Sigmoid colon (tissue), 6 donors: ENCODE measurements at regions not wholly inside any gene's neighbourhood (a gene's known extent, or its start where the extent isn't known, plus 50 kb on each side); places are given as distances from the start of the nearest gene placed in this dataset.

Experiments
- DNase-seq: peaks from one replicate; pipeline ENCODE4 v3.0.0-alpha.2; 2019
- H3K27ac ChIP-seq, 4 donors: fragments of 200-600 bp; sonication (generic); one replicate each; pipeline ENCODE4 v1.5.1; 2016 to 2019; ENCODE audit warnings: mild to moderate bottlenecking in 1 of 4
- H3K27me3 ChIP-seq, 3 donors: fragments of 200-600 bp; sonication (generic); one replicate each; pipeline ENCODE4 v1.5.1; 2019; ENCODE audit warnings: mild to moderate bottlenecking in 1 of 3
- H3K36me3 ChIP-seq, 4 donors: fragments of 200-600 bp; sonication (generic); one replicate each; pipeline ENCODE4 v1.5.1; 2016 to 2019
- H3K4me1 ChIP-seq, 4 donors: fragments of 200-600 bp; sonication (generic); one replicate each; pipeline ENCODE4 v1.5.1; 2017 to 2019
- H3K4me3 ChIP-seq, 4 donors: fragments of 200-600 bp; sonication (generic); one replicate each; pipeline ENCODE4 v1.5.1; 2017 to 2019; ENCODE audit warnings: mild to moderate bottlenecking in 2 of 4, moderate library complexity in 1 of 4
- H3K9me3 ChIP-seq, 4 donors: fragments of 200-600 bp in 3 of 4; sonication (generic) in 3 of 4; one replicate each; pipeline versions ENCODE4 v1.5.1 to v1.6.1; 2013 to 2019
- CTCF ChIP-seq, 4 experiments: fragments of 450-650 bp in 3 of 4; fragments of 200-600 bp in 1 of 4; IDR thresholded peaks; one replicate each; pipeline ENCODE4 v1.5.1; 2016 to 2019; ENCODE audit warnings: antibody characterized with exemption in 4 of 4, mild to moderate bottlenecking in 3 of 4, moderate library complexity in 2 of 4
- EP300 ChIP-seq, 4 donors: sonication (generic); formaldehyde crosslinking; IDR thresholded peaks; one replicate each; pipeline ENCODE4 v1.6.1; 2017; ENCODE audit warnings: antibody characterized with exemption in 4 of 4
- POLR2A ChIP-seq, 2 donors: fragments of 450-650 bp; IDR thresholded peaks; one replicate each; pipeline ENCODE4 v1.6.1; 2016; ENCODE audit warnings: antibody characterized with exemption in 2 of 2, mild to moderate bottlenecking in 2 of 2, moderate library complexity in 2 of 2
- POLR2AphosphoS5 ChIP-seq, 4 donors: sonication (generic); formaldehyde crosslinking; IDR thresholded peaks; one replicate each; pipeline ENCODE4 v1.6.1; 2017; ENCODE audit warnings: antibody characterized with exemption in 4 of 4
- WGBS, 2 donors: extraction: QIAGEN DNeasy Blood & Tissue Kit; methylation state at CpG; one replicate each; pipeline ENCODE4 v1.1.7; 2013; 5-methylcytosine and 5-hydroxymethylcytosine counted together
- intact Hi-C: fragments of 100-400 bp; cut with DNase I; formaldehyde crosslinking; loops from one replicate; pipeline ENCODE4 v1.15.1; 2023
- donor health status: healthy with polysubstance abuse.
- donor health status: healthy.

- intact Hi-C loops: no loop called here
- no peak overlapping the region for H3K4me3 ChIP-seq
- TF ChIP-seq POLR2AphosphoS5 (IDR thresholded peaks at IDR 0.05) (no peak), CTCF (IDR thresholded peaks at IDR 0.05) (no peak), EP300 (IDR thresholded peaks at IDR 0.05) (no peak), POLR2A (IDR thresholded peaks at IDR 0.05) (no peak)
- H3K36me3 ChIP-seq: no peaks in the 10 kb centered on the region
- no peaks in the 10 kb centered on the region for H3K27me3 ChIP-seq
- no peaks in the 10 kb centered on the region for H3K9me3 ChIP-seq
- WGBS, 2 donors: 75 to 85% methylated on average over 4 of the region's 4 CpGs
- H3K27ac ChIP-seq: peak overlapping the region; percentile 80 to 86 (median 83)
- DNase-seq: no peak
- H3K4me1 ChIP-seq: peaks cover 0 to 41% (median 39%) of the 10 kb centered on the region in 4 donors
Observed at GRCh38 chr4:26049447-26049846, 135.4 kb downstream of the SMIM20 start.

- no peak overlapping the region for H3K4me3 ChIP-seq
- peak; percentile 77 for DNase-seq
- peaks cover 0 to 41% (median 39%) of the 10 kb centered on the region in 4 donors for H3K4me1 ChIP-seq
- H3K27me3 ChIP-seq: no peaks in the 10 kb centered on the region
- peak overlapping the region; percentile 80 to 86 (median 83) for H3K27ac ChIP-seq
- H3K36me3 ChIP-seq: no peaks in the 10 kb centered on the region
- no peaks in the 10 kb centered on the region for H3K9me3 ChIP-seq
- 61 to 74% methylated on average over 8 of the region's 8 CpGs for WGBS, 2 donors
- intact Hi-C loops: loop anchor here (5.0 kb wide), 1 partner anchor 92 kb away; no protein-coding TSS in a partner anchor
- TF ChIP-seq POLR2AphosphoS5 (IDR thresholded peaks at IDR 0.05) (no peak), EP300 (IDR thresholded peaks at IDR 0.05) (no peak), POLR2A (IDR thresholded peaks at IDR 0.05) (no peak), CTCF (IDR thresholded peaks at IDR 0.05) (no peak)
Observed at GRCh38 chr4:26050212-26050643, 136.2 kb downstream of the SMIM20 start.

- H3K36me3 ChIP-seq: no peaks in the 10 kb centered on the region
- no peak for DNase-seq
- TF ChIP-seq CTCF (IDR thresholded peaks at IDR 0.05): no peak
- no peak for TF ChIP-seq EP300 (IDR thresholded peaks at IDR 0.05)
- TF ChIP-seq POLR2A (IDR thresholded peaks at IDR 0.05): no peak
- no peak for TF ChIP-seq POLR2AphosphoS5 (IDR thresholded peaks at IDR 0.05)
- H3K4me1 ChIP-seq: peaks cover 0 to 41% (median 39%) of the 10 kb centered on the region in 4 donors
- no peak overlapping the region for H3K4me3 ChIP-seq
- H3K27me3 ChIP-seq: no peaks in the 10 kb centered on the region
- peak overlapping the region in 3 of 4 donors; percentile 80 to 86 (median 82) for H3K27ac ChIP-seq
- no peaks in the 10 kb centered on the region for H3K9me3 ChIP-seq
- WGBS, 2 donors: 67 to 76% methylated on average over 5 of the region's 5 CpGs
- intact Hi-C loops: loop anchor here (5.0 kb wide), 1 partner anchor 92 kb away; no protein-coding TSS in a partner anchor
Observed at GRCh38 chr4:26050671-26051070, 136.7 kb downstream of the SMIM20 start.

GRCh38 chr4:26051240-26051639, 137.2 kb downstream of the SMIM20 start:
- Histone ChIP-seq H3K4me1 (peaks cover 0 to 41% (median 39%) of the 10 kb centered on the region in 4 donors), H3K36me3 (no peaks in the 10 kb centered on the region), H3K9me3 (no peaks in the 10 kb centered on the region), H3K27me3 (no peaks in the 10 kb centered on the region), H3K27ac (peak overlapping the region in 3 of 4 donors; percentile 80 to 86 (median 82)), H3K4me3 (no peak overlapping the region)
- peak in 2 of 4 donors; percentile 14 to 55 for TF ChIP-seq POLR2AphosphoS5 (IDR thresholded peaks at IDR 0.05)
- no peak for TF ChIP-seq EP300 (IDR thresholded peaks at IDR 0.05)
- WGBS, 2 donors: 71 to 73% methylated on average over 7 of the region's 7 CpGs
- DNase-seq: no peak
- intact Hi-C loops: loop anchor here (5.0 kb wide), 1 partner anchor 91 kb away; no protein-coding TSS in a partner anchor

GRCh38 chr4:26052663-26053541, 138.9 kb downstream of the SMIM20 start:
- 76 to 78% methylated on average over 9 of the region's 9 CpGs for WGBS, 2 donors
- no peaks in the 10 kb centered on the region for H3K27me3 ChIP-seq
- peak; percentile 2 for DNase-seq

More at GRCh38 chr4:26052663-26053541, 138.9 kb downstream of the SMIM20 start:
- intact Hi-C loops: loop anchor here (5.0 kb wide), 1 partner anchor 89 kb away; no protein-coding TSS in a partner anchor
- TF ChIP-seq EP300 (IDR thresholded peaks at IDR 0.05): no peak
- TF ChIP-seq CTCF (IDR thresholded peaks at IDR 0.05): no peak
- TF ChIP-seq POLR2A (IDR thresholded peaks at IDR 0.05): no peak
- no peak for TF ChIP-seq POLR2AphosphoS5 (IDR thresholded peaks at IDR 0.05)
- Histone ChIP-seq H3K36me3 (no peaks in the 10 kb centered on the region), H3K27ac (peak overlapping the region in 1 of 4 donors; percentile 80), H3K4me3 (no peak overlapping the region), H3K9me3 (no peaks in the 10 kb centered on the region), H3K4me1 (peaks cover 0 to 38% (median 37%) of the 10 kb centered on the region in 4 donors)
